ENCODE measurements at regions not wholly inside any gene's neighbourhood (a gene's known extent, or its start where the extent isn't known, plus 50 kb on each side); places are given as distances from the start of the nearest gene placed in this dataset.
A peak's percentile ranks its signal among the peaks of the same experiment; 100 is the strongest.
"Not testable (repeated sequence)": the region's sequence is repeated elsewhere in the genome, so short reads cannot be mapped to it uniquely, and the experiment has no call there.

DNA sequence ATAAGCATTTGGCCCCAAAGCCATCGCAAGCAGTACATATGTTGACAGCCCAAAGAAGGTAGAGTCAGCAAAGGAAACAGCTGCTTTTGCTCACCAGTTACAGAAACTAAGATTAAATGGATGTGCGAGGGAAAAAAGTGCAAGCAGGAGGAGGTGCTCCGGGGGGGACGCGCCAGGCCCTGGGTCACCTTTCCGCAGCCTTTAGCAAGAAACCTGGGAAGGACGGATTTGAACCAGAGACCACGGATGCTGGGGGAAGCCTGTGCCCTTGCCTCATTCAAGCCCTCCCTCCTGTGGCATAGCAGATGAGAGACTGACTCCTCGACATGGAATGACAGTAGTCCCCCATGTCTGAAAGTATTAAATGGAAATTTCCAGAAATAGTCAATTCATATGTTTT lies 405.6 kb upstream of the PRKCQ start:
- H4K20me1 ChIP-seq (ENCODE audit: insufficient read depth, low read length, poor library complexity, severe bottlenecking) = no peaks in the 10 kb centered on the region
- no peaks in the 10 kb centered on the region for H3K9me2 ChIP-seq (replicated peaks; ENCODE audit: low read depth, low read length)
- no peaks in the 10 kb centered on the region for H3K9me3 ChIP-seq (ENCODE audit: insufficient read depth, low read depth, low read length)
- TF ChIP-seq EZH2phosphoT487 (IDR thresholded peaks at IDR 0.05; ENCODE audit: borderline replicate concordance) = no peak
- TF ChIP-seq, protein P1, sequence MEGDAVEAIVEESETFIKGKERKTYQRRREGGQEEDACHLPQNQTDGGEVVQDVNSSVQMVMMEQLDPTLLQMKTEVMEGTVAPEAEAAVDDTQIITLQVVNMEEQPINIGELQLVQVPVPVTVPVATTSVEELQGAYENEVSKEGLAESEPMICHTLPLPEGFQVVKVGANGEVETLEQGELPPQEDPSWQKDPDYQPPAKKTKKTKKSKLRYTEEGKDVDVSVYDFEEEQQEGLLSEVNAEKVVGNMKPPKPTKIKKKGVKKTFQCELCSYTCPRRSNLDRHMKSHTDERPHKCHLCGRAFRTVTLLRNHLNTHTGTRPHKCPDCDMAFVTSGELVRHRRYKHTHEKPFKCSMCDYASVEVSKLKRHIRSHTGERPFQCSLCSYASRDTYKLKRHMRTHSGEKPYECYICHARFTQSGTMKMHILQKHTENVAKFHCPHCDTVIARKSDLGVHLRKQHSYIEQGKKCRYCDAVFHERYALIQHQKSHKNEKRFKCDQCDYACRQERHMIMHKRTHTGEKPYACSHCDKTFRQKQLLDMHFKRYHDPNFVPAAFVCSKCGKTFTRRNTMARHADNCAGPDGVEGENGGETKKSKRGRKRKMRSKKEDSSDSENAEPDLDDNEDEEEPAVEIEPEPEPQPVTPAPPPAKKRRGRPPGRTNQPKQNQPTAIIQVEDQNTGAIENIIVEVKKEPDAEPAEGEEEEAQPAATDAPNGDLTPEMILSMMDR (conservative IDR thresholded peaks at IDR 0.05; ENCODE audit: low read length) = no peak
- no peaks in the 10 kb centered on the region for H3K36me3 ChIP-seq (ENCODE audit: insufficient read depth, low read length)
- H3F3A ChIP-seq (ENCODE audit: low read depth) = peaks cover 2% of the 10 kb centered on the region; the same call in 1 of the 2 replicates
- H3K4me2 ChIP-seq (ENCODE audit: low read depth, low read length, poor library complexity, severe bottlenecking) = no peak overlapping the region
- peaks cover 61% of the 10 kb centered on the region for H3K4me1 ChIP-seq (ENCODE audit: insufficient read depth, low read length, poor library complexity, severe bottlenecking)
- no peaks in the 10 kb centered on the region for H3K27me3 ChIP-seq (ENCODE audit: insufficient read depth, low read length, poor library complexity, severe bottlenecking)
- H3K79me2 ChIP-seq (ENCODE audit: insufficient read depth, low read length) = no peaks in the 10 kb centered on the region
- H3K4me3 ChIP-seq (ENCODE audit: low read length, poor library complexity, severe bottlenecking) = no peak overlapping the region
- no peak overlapping the region for H3K9ac ChIP-seq (ENCODE audit: low read depth, low read length, poor library complexity, severe bottlenecking)
- H2AFZ ChIP-seq (ENCODE audit: low read length) = no peak overlapping the region

DNA sequence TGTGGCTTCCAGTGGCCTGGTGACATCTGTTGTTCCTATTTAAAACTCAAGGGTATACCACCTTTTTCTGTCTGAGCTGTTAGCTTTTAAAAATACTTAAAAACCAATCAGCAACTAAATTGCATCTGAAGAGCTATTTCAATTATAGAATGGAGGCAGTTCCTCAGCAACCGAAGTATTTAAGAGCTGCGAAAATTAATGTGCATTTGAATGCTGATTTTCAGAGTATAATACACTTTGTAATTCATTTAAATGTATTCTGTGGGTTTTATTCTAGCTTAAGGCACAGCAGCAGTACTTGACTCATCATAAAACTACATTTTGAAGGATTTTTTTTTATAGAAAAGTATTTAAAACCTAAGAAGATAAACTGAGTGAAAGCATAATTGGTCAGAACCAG lies 404.9 kb upstream of the PRKCQ start:
- Histone ChIP-seq H3K79me2 (ENCODE audit: insufficient read depth, low read length) (no peaks in the 10 kb centered on the region), H3K9ac (ENCODE audit: low read depth, low read length, poor library complexity, severe bottlenecking) (peak overlapping the region; percentile 34), H3K9me3 (ENCODE audit: insufficient read depth, low read depth, low read length) (no peaks in the 10 kb centered on the region), H2AFZ (ENCODE audit: low read length) (peak overlapping the region; percentile 51; the same call in 1 of the 2 replicates), H4K20me1 (ENCODE audit: insufficient read depth, low read length, poor library complexity, severe bottlenecking) (no peaks in the 10 kb centered on the region), H3K4me3 (ENCODE audit: low read length, poor library complexity, severe bottlenecking) (no peak overlapping the region), H3K27me3 (ENCODE audit: insufficient read depth, low read length, poor library complexity, severe bottlenecking) (no peaks in the 10 kb centered on the region), H3K4me1 (ENCODE audit: insufficient read depth, low read length, poor library complexity, severe bottlenecking) (peaks cover 61% of the 10 kb centered on the region), H3K9me2 (replicated peaks; ENCODE audit: low read depth, low read length) (no peaks in the 10 kb centered on the region), H3K4me2 (ENCODE audit: low read depth, low read length, poor library complexity, severe bottlenecking) (no peak overlapping the region), H3F3A (ENCODE audit: low read depth) (no peaks in the 10 kb centered on the region), H3K36me3 (ENCODE audit: insufficient read depth, low read length) (no peaks in the 10 kb centered on the region)
- no peak for TF ChIP-seq EZH2phosphoT487 (IDR thresholded peaks at IDR 0.05; ENCODE audit: borderline replicate concordance)
- TF ChIP-seq, protein P1 (conservative IDR thresholded peaks at IDR 0.05; ENCODE audit: low read length) = no peak

DNA sequence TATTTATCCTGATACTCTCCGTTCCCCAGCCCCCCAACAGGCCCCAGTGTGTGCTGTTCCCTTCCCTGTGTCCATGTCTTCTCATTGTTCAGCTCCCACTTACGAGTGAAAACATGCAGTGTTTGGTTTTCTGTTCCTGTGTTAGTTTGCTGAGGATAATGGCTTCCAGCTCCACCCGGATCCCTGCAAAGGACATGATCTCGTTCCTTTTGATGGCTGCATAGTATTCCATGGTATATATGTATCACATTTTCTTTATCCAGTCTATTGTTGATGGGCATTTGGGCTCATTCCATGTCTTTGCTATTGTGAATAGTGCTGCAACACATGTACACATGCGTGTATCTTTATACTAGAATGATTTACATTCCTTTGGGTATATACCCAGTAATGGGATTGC lies 403.9 kb upstream of the PRKCQ start:
- not testable (repeated sequence) for H3K9ac ChIP-seq (ENCODE audit: low read depth, low read length, poor library complexity, severe bottlenecking); H2AFZ ChIP-seq (ENCODE audit: low read length); H3K36me3 ChIP-seq (ENCODE audit: insufficient read depth, low read length); H3K9me3 ChIP-seq (ENCODE audit: insufficient read depth, low read depth, low read length); H3F3A ChIP-seq (ENCODE audit: low read depth); H3K4me3 ChIP-seq (ENCODE audit: low read length, poor library complexity, severe bottlenecking); H3K4me2 ChIP-seq (ENCODE audit: low read depth, low read length, poor library complexity, severe bottlenecking); H3K79me2 ChIP-seq (ENCODE audit: insufficient read depth, low read length); H3K9me2 ChIP-seq (replicated peaks; ENCODE audit: low read depth, low read length); H4K20me1 ChIP-seq (ENCODE audit: insufficient read depth, low read length, poor library complexity, severe bottlenecking); H3K27me3 ChIP-seq (ENCODE audit: insufficient read depth, low read length, poor library complexity, severe bottlenecking)
- H3K4me1 ChIP-seq (ENCODE audit: insufficient read depth, low read length, poor library complexity, severe bottlenecking) = peaks cover 61% of the 10 kb centered on the region

DNA sequence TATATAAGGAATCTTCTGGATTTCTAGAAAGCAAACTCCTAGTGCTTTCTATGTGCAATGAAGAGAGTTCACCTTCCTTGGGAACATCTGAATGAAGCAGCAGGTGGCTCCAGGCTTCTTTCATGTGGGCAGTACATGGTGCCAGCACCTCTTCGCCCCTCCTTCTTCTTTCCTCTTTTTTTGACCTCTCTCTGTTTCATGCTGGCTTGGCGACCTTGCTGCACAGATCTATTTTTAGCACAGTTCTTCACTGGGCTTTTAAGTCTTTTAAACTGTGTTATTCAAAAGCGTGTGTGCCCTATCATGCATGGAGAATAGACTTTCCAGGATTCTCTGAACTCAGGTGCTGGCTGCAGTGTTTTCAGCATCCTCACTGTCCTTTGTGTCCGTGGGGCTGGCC lies 400.3 kb upstream of the PRKCQ start:
- Histone ChIP-seq H4K20me1 (ENCODE audit: insufficient read depth, low read length, poor library complexity, severe bottlenecking) (no peaks in the 10 kb centered on the region), H3K79me2 (ENCODE audit: insufficient read depth, low read length) (no peaks in the 10 kb centered on the region), H3K36me3 (ENCODE audit: insufficient read depth, low read length) (no peaks in the 10 kb centered on the region; the same call in 1 of the 2 replicates), H3K4me3 (ENCODE audit: low read length, poor library complexity, severe bottlenecking) (no peak overlapping the region), H2AFZ (ENCODE audit: low read length) (peak overlapping the region; percentile 0; the same call in 1 of the 2 replicates), H3K9me3 (ENCODE audit: insufficient read depth, low read depth, low read length) (peaks cover 9% of the 10 kb centered on the region; the same call in 1 of the 2 replicates), H3K9ac (ENCODE audit: low read depth, low read length, poor library complexity, severe bottlenecking) (peak overlapping the region; percentile 6), H3K4me1 (ENCODE audit: insufficient read depth, low read length, poor library complexity, severe bottlenecking) (peaks cover 62% of the 10 kb centered on the region), H3F3A (ENCODE audit: low read depth) (no peaks in the 10 kb centered on the region), H3K27me3 (ENCODE audit: insufficient read depth, low read length, poor library complexity, severe bottlenecking) (no peaks in the 10 kb centered on the region), H3K4me2 (ENCODE audit: low read depth, low read length, poor library complexity, severe bottlenecking) (peak overlapping the region; percentile 29), H3K9me2 (replicated peaks; ENCODE audit: low read depth, low read length) (no peaks in the 10 kb centered on the region)
- no peak for TF ChIP-seq EZH2phosphoT487 (IDR thresholded peaks at IDR 0.05; ENCODE audit: borderline replicate concordance)
- TF ChIP-seq, protein P1 (conservative IDR thresholded peaks at IDR 0.05; ENCODE audit: low read length) = no peak; the same call in 1 of the 2 replicates

All from Loucy (cell line).